ENCODE measurements at regions not wholly inside any gene's neighbourhood (a gene's known extent, or its start where the extent isn't known, plus 50 kb on each side); places are given as distances from the start of the nearest gene placed in this dataset.
"Not testable (repeated sequence)": the region's sequence is repeated elsewhere in the genome, so short reads cannot be mapped to it uniquely, and the experiment has no call there.

- no peak for DNase-seq
Observed at GRCh38 chr4:66577922-66578321, 907.6 kb upstream of the EPHA5 start.

- DNase-seq = no peak
Observed at GRCh38 chr4:66575008-66575696, 904.9 kb upstream of the EPHA5 start.

- DNase-seq = no peak
Observed at GRCh38 chr4:66574145-66574978, 904.1 kb upstream of the EPHA5 start.

GRCh38 chr4:66572949-66573348, 902.7 kb upstream of the EPHA5 start:
- no peak for DNase-seq

GRCh38 chr4:66571145-66571695, 900.9 kb upstream of the EPHA5 start:
- DNase-seq = no peak

GRCh38 chr4:66569228-66569627, 898.9 kb upstream of the EPHA5 start:
- no peak for DNase-seq

- no peak for DNase-seq
Observed at GRCh38 chr4:66568431-66568830, 898.1 kb upstream of the EPHA5 start.

- no peak for DNase-seq
Observed at GRCh38 chr4:66568001-66568400, 897.7 kb upstream of the EPHA5 start.

GRCh38 chr4:66567551-66567950, 897.3 kb upstream of the EPHA5 start:
- DNase-seq = no peak

- DNase-seq = no peak
Observed at GRCh38 chr4:66565801-66566200, 895.5 kb upstream of the EPHA5 start.

GRCh38 chr4:66564901-66565651, 894.8 kb upstream of the EPHA5 start:
- DNase-seq = no peak

- no peak for DNase-seq
Observed at GRCh38 chr4:66562276-66562806, 892.1 kb upstream of the EPHA5 start.

GRCh38 chr4:66561465-66562053, 891.3 kb upstream of the EPHA5 start:
- DNase-seq = not testable (repeated sequence)

- no peak for DNase-seq
Observed at GRCh38 chr4:66558651-66559050, 888.4 kb upstream of the EPHA5 start.

- DNase-seq = no peak
Observed at GRCh38 chr4:66556651-66557278, 886.5 kb upstream of the EPHA5 start.

- DNase-seq = no peak
Observed at GRCh38 chr4:66555301-66555700, 885.0 kb upstream of the EPHA5 start.

- no peak for DNase-seq
Observed at GRCh38 chr4:66554826-66555225, 884.5 kb upstream of the EPHA5 start.

- not testable (repeated sequence) for DNase-seq
Observed at GRCh38 chr4:66545301-66545700, 875.0 kb upstream of the EPHA5 start.

GRCh38 chr4:66544281-66544680, 874.0 kb upstream of the EPHA5 start:
- no peak for DNase-seq

- DNase-seq = no peak
Observed at GRCh38 chr4:66539745-66540144, 869.5 kb upstream of the EPHA5 start.

GRCh38 chr4:66524781-66525180, 854.5 kb upstream of the EPHA5 start:
- DNase-seq = no peak

- no peak for DNase-seq
Observed at GRCh38 chr4:66522244-66522643, 852.0 kb upstream of the EPHA5 start.
